Activated T-helper 1 cell treated with anti-CD3 and anti-CD28 coated beads, Interleukin-12 subunit alpha, Interleukin-12 subunit beta, Interleukin-2, Interleukin-4 antibody, amounts not matched to agents 30 ng/mL and 10 ng/mL and 1 ng/mL, durations not matched to agents 14 hours and 24 hours and 36 hours (primary cell): ENCODE measurements at regions not wholly inside any gene's neighbourhood (a gene's known extent, or its start where the extent isn't known, plus 50 kb on each side); places are given as distances from the start of the nearest gene placed in this dataset.

Experiments
- DNase-seq: peaks from one replicate; pipeline ENCODE4 v3.0.0; 2021; ENCODE audit warnings: low spot score
- H3K27ac Mint-ChIP-seq: one replicate; pipeline ENCODE4 v1.8.0; 2021; ENCODE audit warnings: mild to moderate bottlenecking, mixed read lengths
- H3K27me3 Mint-ChIP-seq: one replicate; pipeline ENCODE4 v1.8.0; 2022; ENCODE audit warnings: mild to moderate bottlenecking, moderate library complexity, mixed read lengths; ENCODE audit not compliant: insufficient read depth
- H3K36me3 Mint-ChIP-seq: one replicate; pipeline ENCODE4 v1.8.0; 2021; ENCODE audit warnings: low read depth, mixed read lengths
- H3K4me1 Mint-ChIP-seq: one replicate; pipeline ENCODE4 v1.8.0; 2021; ENCODE audit warnings: low read depth, mixed read lengths
- H3K4me3 Mint-ChIP-seq: one replicate; pipeline ENCODE4 v1.8.0; 2021; ENCODE audit warnings: mild to moderate bottlenecking, moderate library complexity, mixed read lengths
- H3K9me3 Mint-ChIP-seq: one replicate; pipeline ENCODE4 v1.8.0; 2021; ENCODE audit warnings: mixed read lengths
- intact Hi-C: fragments of 100-400 bp; cut with micrococcal nuclease; formaldehyde crosslinking; loops from one replicate; pipeline ENCODE4 v1.15.1; 2024

GRCh38 chr2:2763351-2764000, 432.4 kb upstream of the MYT1L start:
- no peaks in the 10 kb centered on the region for H3K9me3 Mint-ChIP-seq
- no peaks in the 10 kb centered on the region for H3K27me3 Mint-ChIP-seq
- no peak overlapping the region for H3K27ac Mint-ChIP-seq
- intact Hi-C loops = no loop called here
- no peaks in the 10 kb centered on the region for H3K4me1 Mint-ChIP-seq
- no peak overlapping the region for H3K4me3 Mint-ChIP-seq
- no peak for DNase-seq
- no peaks in the 10 kb centered on the region for H3K36me3 Mint-ChIP-seq

- H3K27me3 Mint-ChIP-seq = no peaks in the 10 kb centered on the region
- H3K4me1 Mint-ChIP-seq = no peaks in the 10 kb centered on the region
- H3K27ac Mint-ChIP-seq = no peak overlapping the region
- H3K9me3 Mint-ChIP-seq = no peaks in the 10 kb centered on the region
- no peak for DNase-seq
- H3K36me3 Mint-ChIP-seq = no peaks in the 10 kb centered on the region
- no peak overlapping the region for H3K4me3 Mint-ChIP-seq
- intact Hi-C loops = no loop called here
Measured at GRCh38 chr2:2762913-2763312, 431.8 kb upstream of the MYT1L start.

- H3K27me3 Mint-ChIP-seq = no peaks in the 10 kb centered on the region
- no peak overlapping the region for H3K4me3 Mint-ChIP-seq
- no peak for DNase-seq
- intact Hi-C loops = no loop called here
- no peaks in the 10 kb centered on the region for H3K4me1 Mint-ChIP-seq
- no peaks in the 10 kb centered on the region for H3K9me3 Mint-ChIP-seq
- no peak overlapping the region for H3K27ac Mint-ChIP-seq
- H3K36me3 Mint-ChIP-seq = no peaks in the 10 kb centered on the region
Measured at GRCh38 chr2:2762166-2762908, 431.3 kb upstream of the MYT1L start.

GRCh38 chr2:2758793-2759367, 427.8 kb upstream of the MYT1L start:
- no peak for DNase-seq
- H3K27me3 Mint-ChIP-seq = no peaks in the 10 kb centered on the region
- no peaks in the 10 kb centered on the region for H3K36me3 Mint-ChIP-seq
- no peaks in the 10 kb centered on the region for H3K4me1 Mint-ChIP-seq
- no peak overlapping the region for H3K4me3 Mint-ChIP-seq
- H3K27ac Mint-ChIP-seq = no peak overlapping the region
- intact Hi-C loops = no loop called here
- H3K9me3 Mint-ChIP-seq = peaks cover under 1% of the 10 kb centered on the region

- Mint-ChIP-seq H3K4me1 (no peaks in the 10 kb centered on the region), H3K4me3 (no peak overlapping the region), H3K9me3 (peaks cover 9% of the 10 kb centered on the region), H3K27ac (no peak overlapping the region), H3K36me3 (no peaks in the 10 kb centered on the region), H3K27me3 (no peaks in the 10 kb centered on the region)
- no peak for DNase-seq
- intact Hi-C loops = no loop called here
Measured at GRCh38 chr2:2757764-2758163, 426.7 kb upstream of the MYT1L start.

- H3K27ac Mint-ChIP-seq = no peak overlapping the region
- H3K9me3 Mint-ChIP-seq = peaks cover 10% of the 10 kb centered on the region
- no peak overlapping the region for H3K4me3 Mint-ChIP-seq
- DNase-seq = no peak
- no peaks in the 10 kb centered on the region for H3K4me1 Mint-ChIP-seq
- H3K27me3 Mint-ChIP-seq = no peaks in the 10 kb centered on the region
- no peaks in the 10 kb centered on the region for H3K36me3 Mint-ChIP-seq
- intact Hi-C loops = no loop called here
Measured at GRCh38 chr2:2756886-2757285, 425.8 kb upstream of the MYT1L start.

- Mint-ChIP-seq H3K4me3 (no peak overlapping the region), H3K9me3 (peaks cover 16% of the 10 kb centered on the region), H3K4me1 (no peaks in the 10 kb centered on the region), H3K27me3 (no peaks in the 10 kb centered on the region), H3K36me3 (no peaks in the 10 kb centered on the region), H3K27ac (no peak overlapping the region)
- intact Hi-C loops = no loop called here
- DNase-seq = no peak
Measured at GRCh38 chr2:2755990-2756389, 424.9 kb upstream of the MYT1L start.

- H3K36me3 Mint-ChIP-seq = no peaks in the 10 kb centered on the region
- H3K4me1 Mint-ChIP-seq = no peaks in the 10 kb centered on the region
- intact Hi-C loops = no loop called here
- H3K9me3 Mint-ChIP-seq = peaks cover 21% of the 10 kb centered on the region
- no peak overlapping the region for H3K27ac Mint-ChIP-seq
- DNase-seq = no peak
- no peak overlapping the region for H3K4me3 Mint-ChIP-seq
- no peaks in the 10 kb centered on the region for H3K27me3 Mint-ChIP-seq
Measured at GRCh38 chr2:2754940-2755339, 423.9 kb upstream of the MYT1L start.

GRCh38 chr2:2751715-2752315, 420.7 kb upstream of the MYT1L start:
- Mint-ChIP-seq H3K27me3 (no peaks in the 10 kb centered on the region), H3K4me3 (no peak overlapping the region), H3K4me1 (no peaks in the 10 kb centered on the region), H3K9me3 (peaks cover 21% of the 10 kb centered on the region), H3K27ac (no peak overlapping the region), H3K36me3 (no peaks in the 10 kb centered on the region)
- intact Hi-C loops = no loop called here
- DNase-seq = no peak

- Mint-ChIP-seq H3K4me1 (no peaks in the 10 kb centered on the region), H3K9me3 (peaks cover 21% of the 10 kb centered on the region), H3K36me3 (no peaks in the 10 kb centered on the region), H3K27me3 (no peaks in the 10 kb centered on the region), H3K4me3 (no peak overlapping the region), H3K27ac (no peak overlapping the region)
- no peak for DNase-seq
- intact Hi-C loops = no loop called here
Measured at GRCh38 chr2:2750867-2751714, 420.0 kb upstream of the MYT1L start.

GRCh38 chr2:2749206-2749598, 418.1 kb upstream of the MYT1L start:
- Mint-ChIP-seq H3K27me3 (no peaks in the 10 kb centered on the region), H3K4me1 (no peaks in the 10 kb centered on the region), H3K36me3 (no peaks in the 10 kb centered on the region), H3K4me3 (no peak overlapping the region), H3K27ac (no peak overlapping the region), H3K9me3 (peaks cover 21% of the 10 kb centered on the region)
- no peak for DNase-seq
- intact Hi-C loops = no loop called here

GRCh38 chr2:2748399-2749205, 417.5 kb upstream of the MYT1L start:
- H3K36me3 Mint-ChIP-seq = no peaks in the 10 kb centered on the region
- H3K9me3 Mint-ChIP-seq = peaks cover 18% of the 10 kb centered on the region
- no peaks in the 10 kb centered on the region for H3K4me1 Mint-ChIP-seq
- H3K4me3 Mint-ChIP-seq = no peak overlapping the region
- DNase-seq = no peak
- intact Hi-C loops = no loop called here
- no peak overlapping the region for H3K27ac Mint-ChIP-seq
- no peaks in the 10 kb centered on the region for H3K27me3 Mint-ChIP-seq
